ENCODE measurements at regions not wholly inside any gene's neighbourhood (a gene's known extent, or its start where the extent isn't known, plus 50 kb on each side); places are given as distances from the start of the nearest gene placed in this dataset.
A peak's percentile ranks its signal among the peaks of the same experiment; 100 is the strongest.

DNA sequence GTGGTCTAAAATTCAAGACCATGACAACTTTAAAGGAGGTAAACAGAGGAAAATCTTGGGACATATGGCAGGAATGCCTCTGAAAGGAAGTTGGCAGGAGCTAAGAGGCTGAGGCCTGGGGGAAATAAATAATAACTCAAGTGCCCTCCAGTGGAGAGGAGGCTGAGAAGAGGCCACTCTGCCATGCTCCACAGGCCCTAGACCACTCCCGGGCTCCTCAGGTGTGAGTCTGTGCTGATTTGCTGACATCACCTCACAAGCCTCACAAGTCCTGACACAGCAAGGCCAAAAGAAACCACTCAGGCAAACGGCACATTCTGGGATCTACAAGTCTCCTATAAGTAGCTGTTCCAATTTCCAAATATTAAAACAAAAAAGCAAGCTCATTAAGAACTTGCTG is 91.0 kb upstream of the RIPOR2 start (continued):
- no peak for TF ChIP-seq ZC3H10 (CRISPR knock-in tag; IDR thresholded peaks at IDR 0.05)

DNA sequence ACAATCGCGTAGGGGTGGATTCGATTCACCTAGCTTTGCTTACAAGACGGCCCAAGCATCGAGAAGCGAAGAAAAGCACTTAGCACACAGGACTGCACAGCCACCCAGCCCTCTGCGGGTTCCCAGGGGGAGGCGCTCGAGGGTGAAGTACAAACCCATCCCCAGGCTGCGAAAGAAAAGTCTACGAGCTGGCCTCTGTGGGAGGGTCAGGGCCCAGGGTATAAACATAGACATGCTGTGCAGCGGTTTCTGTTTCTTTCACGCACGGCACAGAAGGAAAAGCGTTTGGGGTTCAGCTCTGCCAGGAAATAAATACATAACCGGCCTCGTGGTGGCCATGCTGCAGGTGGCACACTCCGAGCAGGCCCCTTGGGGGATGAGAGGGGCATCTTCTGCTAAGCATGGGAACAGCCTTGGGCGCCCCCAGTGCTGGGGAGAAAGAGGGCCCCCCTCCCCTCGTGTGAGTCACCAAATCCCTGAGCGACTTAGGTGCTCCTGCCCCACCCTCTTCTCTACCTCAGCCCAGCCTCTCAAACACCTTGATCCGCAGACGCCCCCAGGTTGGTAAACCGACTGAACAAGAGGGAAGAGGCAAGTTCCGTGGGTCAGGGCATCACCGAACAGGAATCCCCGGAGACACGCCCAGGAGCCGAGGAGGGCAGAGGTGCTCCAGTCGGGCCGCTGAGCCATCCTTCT is 91.6 kb upstream of the RIPOR2 start:
- TF ChIP-seq, protein P1, sequence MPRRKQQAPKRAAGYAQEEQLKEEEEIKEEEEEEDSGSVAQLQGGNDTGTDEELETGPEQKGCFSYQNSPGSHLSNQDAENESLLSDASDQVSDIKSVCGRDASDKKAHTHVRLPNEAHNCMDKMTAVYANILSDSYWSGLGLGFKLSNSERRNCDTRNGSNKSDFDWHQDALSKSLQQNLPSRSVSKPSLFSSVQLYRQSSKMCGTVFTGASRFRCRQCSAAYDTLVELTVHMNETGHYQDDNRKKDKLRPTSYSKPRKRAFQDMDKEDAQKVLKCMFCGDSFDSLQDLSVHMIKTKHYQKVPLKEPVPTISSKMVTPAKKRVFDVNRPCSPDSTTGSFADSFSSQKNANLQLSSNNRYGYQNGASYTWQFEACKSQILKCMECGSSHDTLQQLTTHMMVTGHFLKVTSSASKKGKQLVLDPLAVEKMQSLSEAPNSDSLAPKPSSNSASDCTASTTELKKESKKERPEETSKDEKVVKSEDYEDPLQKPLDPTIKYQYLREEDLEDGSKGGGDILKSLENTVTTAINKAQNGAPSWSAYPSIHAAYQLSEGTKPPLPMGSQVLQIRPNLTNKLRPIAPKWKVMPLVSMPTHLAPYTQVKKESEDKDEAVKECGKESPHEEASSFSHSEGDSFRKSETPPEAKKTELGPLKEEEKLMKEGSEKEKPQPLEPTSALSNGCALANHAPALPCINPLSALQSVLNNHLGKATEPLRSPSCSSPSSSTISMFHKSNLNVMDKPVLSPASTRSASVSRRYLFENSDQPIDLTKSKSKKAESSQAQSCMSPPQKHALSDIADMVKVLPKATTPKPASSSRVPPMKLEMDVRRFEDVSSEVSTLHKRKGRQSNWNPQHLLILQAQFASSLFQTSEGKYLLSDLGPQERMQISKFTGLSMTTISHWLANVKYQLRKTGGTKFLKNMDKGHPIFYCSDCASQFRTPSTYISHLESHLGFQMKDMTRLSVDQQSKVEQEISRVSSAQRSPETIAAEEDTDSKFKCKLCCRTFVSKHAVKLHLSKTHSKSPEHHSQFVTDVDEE (CRISPR knock-in tag; IDR thresholded peaks at IDR 0.05) = no peak
- TF ChIP-seq PPARA (CRISPR knock-in tag; IDR thresholded peaks at IDR 0.05; ENCODE audit: borderline replicate concordance) (no peak), ZNF565 (CRISPR knock-in tag; conservative IDR thresholded peaks at IDR 0.05; ENCODE audit: low read depth) (no peak), GLIS3 (CRISPR knock-in tag; IDR thresholded peaks at IDR 0.05) (no peak), ISL1 (CRISPR knock-in tag; IDR thresholded peaks at IDR 0.05) (no peak), TCF4 (CRISPR knock-in tag; IDR thresholded peaks at IDR 0.05; ENCODE audit: borderline replicate concordance) (no peak), ZFP30 (CRISPR knock-in tag; IDR thresholded peaks at IDR 0.05) (no peak), ZFP3 (CRISPR knock-in tag; IDR thresholded peaks at IDR 0.05) (no peak), CSDC2 (CRISPR knock-in tag; IDR thresholded peaks at IDR 0.05) (no peak), BACH2 (CRISPR knock-in tag; IDR thresholded peaks at IDR 0.05; ENCODE audit: borderline replicate concordance) (no peak), ZNF70 (CRISPR knock-in tag; IDR thresholded peaks at IDR 0.05) (no peak)
- TF ChIP-seq, protein P2, sequence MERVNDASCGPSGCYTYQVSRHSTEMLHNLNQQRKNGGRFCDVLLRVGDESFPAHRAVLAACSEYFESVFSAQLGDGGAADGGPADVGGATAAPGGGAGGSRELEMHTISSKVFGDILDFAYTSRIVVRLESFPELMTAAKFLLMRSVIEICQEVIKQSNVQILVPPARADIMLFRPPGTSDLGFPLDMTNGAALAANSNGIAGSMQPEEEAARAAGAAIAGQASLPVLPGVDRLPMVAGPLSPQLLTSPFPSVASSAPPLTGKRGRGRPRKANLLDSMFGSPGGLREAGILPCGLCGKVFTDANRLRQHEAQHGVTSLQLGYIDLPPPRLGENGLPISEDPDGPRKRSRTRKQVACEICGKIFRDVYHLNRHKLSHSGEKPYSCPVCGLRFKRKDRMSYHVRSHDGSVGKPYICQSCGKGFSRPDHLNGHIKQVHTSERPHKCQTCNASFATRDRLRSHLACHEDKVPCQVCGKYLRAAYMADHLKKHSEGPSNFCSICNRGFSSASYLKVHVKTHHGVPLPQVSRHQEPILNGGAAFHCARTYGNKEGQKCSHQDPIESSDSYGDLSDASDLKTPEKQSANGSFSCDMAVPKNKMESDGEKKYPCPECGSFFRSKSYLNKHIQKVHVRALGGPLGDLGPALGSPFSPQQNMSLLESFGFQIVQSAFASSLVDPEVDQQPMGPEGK (CRISPR knock-in tag; IDR thresholded peaks at IDR 0.05; ENCODE audit: borderline replicate concordance) = no peak
- no peak for ATAC-seq

DNA sequence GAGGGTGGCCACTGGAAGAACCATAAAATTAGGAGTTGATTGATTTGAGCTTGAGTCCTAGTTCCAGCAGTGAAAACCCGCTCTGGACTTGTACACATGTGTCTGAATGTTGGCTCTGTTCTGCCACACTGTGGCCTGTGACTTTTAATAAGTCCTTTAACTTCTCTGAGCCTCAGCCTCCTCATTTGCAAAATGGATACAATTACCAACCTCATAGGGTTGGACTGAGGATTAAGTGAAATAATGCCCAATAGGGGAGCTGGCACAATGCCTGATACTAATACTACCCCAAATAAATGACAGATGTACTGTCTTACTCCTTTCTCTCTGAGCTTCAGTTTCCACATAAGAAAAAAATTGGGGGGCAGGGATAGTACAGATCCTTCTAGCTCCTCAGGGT is 92.6 kb upstream of the RIPOR2 start:
- ATAC-seq = no peak
- TF ChIP-seq ZFP30 (CRISPR knock-in tag; IDR thresholded peaks at IDR 0.05) = no peak

DNA sequence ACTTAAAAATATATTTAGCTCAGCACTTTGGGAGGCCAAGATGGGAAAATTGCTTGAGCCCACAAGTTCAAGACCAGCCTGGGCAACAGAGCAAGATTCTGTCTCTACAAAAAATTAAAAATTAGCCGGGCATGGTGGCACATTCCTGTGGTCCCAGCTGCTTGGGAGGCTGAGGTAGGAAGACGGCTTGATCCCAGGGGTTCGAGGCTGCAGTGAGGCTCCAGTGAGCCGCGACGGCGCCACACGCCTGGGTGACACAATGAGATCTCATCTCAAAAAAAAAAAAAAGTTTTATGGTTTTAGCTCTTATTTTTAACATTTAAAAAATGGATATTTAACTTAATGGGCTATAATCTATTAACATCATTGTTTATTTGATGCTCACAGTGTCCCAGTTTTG is 97.2 kb upstream of the RIPOR2 start:
- no peak for ATAC-seq

DNA sequence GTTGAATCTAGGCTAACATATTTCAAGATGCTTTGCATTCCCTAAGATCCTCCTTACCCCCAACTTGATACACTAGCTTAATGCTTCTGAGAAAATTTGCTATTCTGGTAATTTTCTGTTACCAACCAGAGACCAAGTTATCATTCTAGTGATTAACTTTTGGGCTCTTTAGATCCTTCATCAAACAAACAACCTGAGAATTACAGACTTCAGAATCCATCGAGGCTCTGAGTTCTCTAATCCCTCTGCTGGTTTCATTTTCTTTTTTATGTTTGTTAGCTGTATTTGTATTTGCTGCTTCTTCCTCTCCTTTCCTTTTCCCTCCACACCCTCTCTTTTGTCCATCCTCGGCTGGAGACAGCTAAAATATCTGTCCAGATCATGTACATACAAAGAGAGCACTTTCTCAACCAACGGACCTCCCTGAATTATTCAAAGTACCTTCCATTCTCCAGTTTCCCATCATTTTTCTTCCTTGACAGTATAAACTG is 98.7 kb upstream of the RIPOR2 start:
- ATAC-seq = peak; percentile 37; the same call in 2 of the 3 replicates
- TF ChIP-seq OSR1 (CRISPR knock-in tag; IDR thresholded peaks at IDR 0.05) = no peak

More for the DNA sequence above, 97.2 kb upstream of the RIPOR2 start:
- TF ChIP-seq TCF4 (CRISPR knock-in tag; IDR thresholded peaks at IDR 0.05; ENCODE audit: borderline replicate concordance) (no peak), GLIS3 (CRISPR knock-in tag; IDR thresholded peaks at IDR 0.05) (no peak), ZFP3 (CRISPR knock-in tag; IDR thresholded peaks at IDR 0.05) (no peak), TOX (CRISPR knock-in tag; IDR thresholded peaks at IDR 0.05; ENCODE audit: borderline replicate concordance) (no peak), ZC3H10 (CRISPR knock-in tag; IDR thresholded peaks at IDR 0.05) (no peak), PPARA (CRISPR knock-in tag; IDR thresholded peaks at IDR 0.05; ENCODE audit: borderline replicate concordance) (no peak), RARB (CRISPR knock-in tag; IDR thresholded peaks at IDR 0.05) (no peak)
- TF ChIP-seq, protein P3, sequence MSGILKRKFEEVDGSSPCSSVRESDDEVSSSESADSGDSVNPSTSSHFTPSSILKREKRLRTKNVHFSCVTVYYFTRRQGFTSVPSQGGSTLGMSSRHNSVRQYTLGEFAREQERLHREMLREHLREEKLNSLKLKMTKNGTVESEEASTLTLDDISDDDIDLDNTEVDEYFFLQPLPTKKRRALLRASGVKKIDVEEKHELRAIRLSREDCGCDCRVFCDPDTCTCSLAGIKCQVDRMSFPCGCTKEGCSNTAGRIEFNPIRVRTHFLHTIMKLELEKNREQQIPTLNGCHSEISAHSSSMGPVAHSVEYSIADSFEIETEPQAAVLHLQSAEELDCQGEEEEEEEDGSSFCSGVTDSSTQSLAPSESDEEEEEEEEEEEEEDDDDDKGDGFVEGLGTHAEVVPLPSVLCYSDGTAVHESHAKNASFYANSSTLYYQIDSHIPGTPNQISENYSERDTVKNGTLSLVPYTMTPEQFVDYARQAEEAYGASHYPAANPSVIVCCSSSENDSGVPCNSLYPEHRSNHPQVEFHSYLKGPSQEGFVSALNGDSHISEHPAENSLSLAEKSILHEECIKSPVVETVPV (CRISPR knock-in tag; IDR thresholded peaks at IDR 0.05) = no peak
- TF ChIP-seq, protein P4, sequence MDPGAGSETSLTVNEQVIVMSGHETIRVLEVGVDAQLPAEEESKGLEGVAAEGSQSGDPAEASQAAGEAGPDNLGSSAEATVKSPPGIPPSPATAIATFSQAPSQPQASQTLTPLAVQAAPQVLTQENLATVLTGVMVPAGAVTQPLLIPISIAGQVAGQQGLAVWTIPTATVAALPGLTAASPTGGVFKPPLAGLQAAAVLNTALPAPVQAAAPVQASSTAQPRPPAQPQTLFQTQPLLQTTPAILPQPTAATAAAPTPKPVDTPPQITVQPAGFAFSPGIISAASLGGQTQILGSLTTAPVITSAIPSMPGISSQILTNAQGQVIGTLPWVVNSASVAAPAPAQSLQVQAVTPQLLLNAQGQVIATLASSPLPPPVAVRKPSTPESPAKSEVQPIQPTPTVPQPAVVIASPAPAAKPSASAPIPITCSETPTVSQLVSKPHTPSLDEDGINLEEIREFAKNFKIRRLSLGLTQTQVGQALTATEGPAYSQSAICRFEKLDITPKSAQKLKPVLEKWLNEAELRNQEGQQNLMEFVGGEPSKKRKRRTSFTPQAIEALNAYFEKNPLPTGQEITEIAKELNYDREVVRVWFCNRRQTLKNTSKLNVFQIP (CRISPR knock-in tag; IDR thresholded peaks at IDR 0.05; ENCODE audit: borderline replicate concordance, low read depth) = no peak

All from SK-N-SH treated with all-trans-retinoic acid at 6 μM for 48 hours (cell line).